Astrocyte (in vitro differentiated cells and primary cell): ENCODE measurements at regions not wholly inside any gene's neighbourhood (a gene's known extent, or its start where the extent isn't known, plus 50 kb on each side); places are given as distances from the start of the nearest gene placed in this dataset.
"Not testable (repeated sequence)": the region's sequence is repeated elsewhere in the genome, so short reads cannot be mapped to it uniquely, and the experiment has no call there.

ENCODE experiments used
- DNase-seq: peaks from one replicate; pipeline ENCODE4 v3.0.0-alpha.2; 2010; ENCODE audit warnings: low read depth
- FAIRE-seq: peaks from 2 replicates; lab custom pipeline; 2011; peaks lifted over from hg19 to GRCh38; lab: Jason Lieb, UNC
- H2AFZ ChIP-seq: 2 replicates; pipeline ENCODE4 v1.6.0; 2012; ENCODE audit warnings: low read depth, low read length, inconsistent platforms
- H3K27ac ChIP-seq: 2 replicates; pipeline ENCODE4 v1.5.1; 2011; ENCODE audit warnings: low read depth, low read length, inconsistent platforms
- H3K27me3 ChIP-seq: 2 replicates; pipeline ENCODE4 v1.6.0; 2011; ENCODE audit warnings: low read length, inconsistent platforms; ENCODE audit not compliant: insufficient read depth
- H3K36me3 ChIP-seq: 2 replicates; pipeline ENCODE4 v1.5.1; 2011; ENCODE audit warnings: low read length, inconsistent platforms; ENCODE audit not compliant: insufficient read depth
- H3K4me1 ChIP-seq: 2 replicates; pipeline ENCODE4 v1.5.1; 2011; ENCODE audit warnings: low read length, inconsistent platforms; ENCODE audit not compliant: insufficient read depth
- H3K4me2 ChIP-seq: 2 replicates; pipeline ENCODE4 v1.6.0; 2012; ENCODE audit warnings: low read length, inconsistent platforms
- H3K4me3 ChIP-seq: 2 replicates; pipeline ENCODE4 v1.5.1; 2011; ENCODE audit warnings: low read depth, mild to moderate bottlenecking, low read length, inconsistent platforms; ENCODE audit not compliant: insufficient read depth
- H3K79me2 ChIP-seq: 2 replicates; pipeline ENCODE4 v1.6.0; 2012; ENCODE audit warnings: mild to moderate bottlenecking, low read length, inconsistent platforms; ENCODE audit not compliant: insufficient read depth
- H3K9ac ChIP-seq: 2 replicates; pipeline ENCODE4 v1.6.0; 2012; ENCODE audit warnings: mild to moderate bottlenecking, low read length, inconsistent platforms
- H3K9me3 ChIP-seq: 2 replicates; pipeline ENCODE4 v1.5.1; 2012; ENCODE audit warnings: low read depth, mild to moderate bottlenecking, low read length, inconsistent platforms; ENCODE audit not compliant: insufficient read depth
- H4K20me1 ChIP-seq: 2 replicates; pipeline ENCODE4 v1.6.0; 2012; ENCODE audit warnings: low read length, inconsistent platforms; ENCODE audit not compliant: insufficient read depth
- H3K27ac Mint-ChIP-seq: one replicate; pipeline ENCODE4 v1.8.0; 2021; ENCODE audit warnings: mild to moderate bottlenecking, mixed read lengths; ENCODE audit not compliant: unreplicated experiment
- H3K27me3 Mint-ChIP-seq: one replicate; pipeline ENCODE4 v1.8.0; 2021; ENCODE audit warnings: low read depth, mixed read lengths; ENCODE audit not compliant: unreplicated experiment
- H3K36me3 Mint-ChIP-seq: one replicate; pipeline ENCODE4 v1.8.0; 2021; ENCODE audit warnings: low read depth, mixed read lengths; ENCODE audit not compliant: unreplicated experiment
- H3K4me1 Mint-ChIP-seq: one replicate; pipeline ENCODE4 v1.8.0; 2021; ENCODE audit warnings: low read depth, mixed read lengths; ENCODE audit not compliant: unreplicated experiment
- H3K4me3 Mint-ChIP-seq: one replicate; pipeline ENCODE4 v1.8.0; 2021; ENCODE audit warnings: mild to moderate bottlenecking, moderate library complexity, mixed read lengths; ENCODE audit not compliant: unreplicated experiment
- H3K9me3 Mint-ChIP-seq: one replicate; pipeline ENCODE4 v1.8.0; 2021; ENCODE audit warnings: mild to moderate bottlenecking, mixed read lengths; ENCODE audit not compliant: unreplicated experiment
- EZH2 ChIP-seq: IDR thresholded peaks from 2 replicates; pipeline ENCODE4 v1.6.1; 2012; ENCODE audit warnings: mild to moderate bottlenecking, low read length, inconsistent platforms; ENCODE audit not compliant: insufficient read depth
- TF ChIP-seq, protein P1 (sequence below): IDR thresholded peaks from 2 replicates; pipeline ENCODE4 v1.5.1; 2011; ENCODE audit warnings: low read depth, mild to moderate bottlenecking, inconsistent platforms, low read length, moderate library complexity; ENCODE audit not compliant: insufficient read depth

DNA sequence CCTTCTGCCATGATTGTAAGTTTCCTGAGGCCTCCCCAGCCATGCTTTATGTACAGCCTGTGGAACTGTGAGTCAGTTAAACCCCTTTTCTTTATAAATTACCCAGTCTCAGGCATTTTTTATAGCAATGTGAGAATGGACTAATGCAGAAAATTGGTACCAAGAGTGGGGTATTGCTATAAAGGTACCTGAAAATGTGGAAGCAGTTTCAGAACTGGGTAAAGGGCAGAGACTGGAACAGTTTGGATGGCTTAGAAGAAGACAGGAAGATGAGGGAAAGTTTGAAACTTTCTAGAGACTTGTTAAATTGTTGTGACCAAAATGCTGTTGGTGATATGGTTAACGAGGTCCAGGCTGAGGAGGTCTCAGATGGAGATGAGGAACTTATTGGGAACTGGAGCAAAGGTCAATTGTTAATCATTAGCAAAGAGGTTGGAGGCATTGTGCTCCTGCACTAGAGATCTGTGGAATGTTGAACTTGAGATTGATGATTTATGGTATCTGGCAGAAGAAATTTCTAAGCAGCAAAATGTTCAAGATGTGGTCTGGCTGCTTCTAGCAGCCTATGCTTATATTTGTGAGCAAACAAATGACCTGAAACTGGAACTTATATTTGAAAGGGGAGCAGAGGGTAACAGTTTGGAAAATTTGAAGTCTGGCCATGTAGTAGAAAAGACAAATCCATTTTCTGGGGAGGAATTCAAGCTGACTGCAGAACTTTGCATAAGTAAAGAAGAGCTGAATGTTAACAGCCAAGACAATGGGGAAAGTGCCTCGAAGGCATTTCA, 79.0 kb upstream of the GMDS start:
- no peak overlapping the region for H3K9ac ChIP-seq
- no peaks in the 10 kb centered on the region for H3K27me3 ChIP-seq
- peaks cover 6% of the 10 kb centered on the region for H3K36me3 Mint-ChIP-seq
- DNase-seq (no peak), FAIRE-seq (no peak)
- H3K27me3 Mint-ChIP-seq = no peaks in the 10 kb centered on the region
- peaks cover 17% of the 10 kb centered on the region for H3K9me3 Mint-ChIP-seq
- no peak overlapping the region for H2AFZ ChIP-seq
- no peak overlapping the region for H3K4me3 ChIP-seq
- no peak overlapping the region for H3K27ac ChIP-seq
- no peaks in the 10 kb centered on the region for H3K4me1 Mint-ChIP-seq
- H3K4me3 Mint-ChIP-seq = no peak overlapping the region
- H3K4me1 ChIP-seq = no peaks in the 10 kb centered on the region
- no peaks in the 10 kb centered on the region for H3K9me3 ChIP-seq
- no peaks in the 10 kb centered on the region for H3K79me2 ChIP-seq
- H4K20me1 ChIP-seq = no peaks in the 10 kb centered on the region
- no peaks in the 10 kb centered on the region for H3K36me3 ChIP-seq
- no peak overlapping the region for H3K4me2 ChIP-seq
- no peak for TF ChIP-seq EZH2
- TF ChIP-seq, protein P1, sequence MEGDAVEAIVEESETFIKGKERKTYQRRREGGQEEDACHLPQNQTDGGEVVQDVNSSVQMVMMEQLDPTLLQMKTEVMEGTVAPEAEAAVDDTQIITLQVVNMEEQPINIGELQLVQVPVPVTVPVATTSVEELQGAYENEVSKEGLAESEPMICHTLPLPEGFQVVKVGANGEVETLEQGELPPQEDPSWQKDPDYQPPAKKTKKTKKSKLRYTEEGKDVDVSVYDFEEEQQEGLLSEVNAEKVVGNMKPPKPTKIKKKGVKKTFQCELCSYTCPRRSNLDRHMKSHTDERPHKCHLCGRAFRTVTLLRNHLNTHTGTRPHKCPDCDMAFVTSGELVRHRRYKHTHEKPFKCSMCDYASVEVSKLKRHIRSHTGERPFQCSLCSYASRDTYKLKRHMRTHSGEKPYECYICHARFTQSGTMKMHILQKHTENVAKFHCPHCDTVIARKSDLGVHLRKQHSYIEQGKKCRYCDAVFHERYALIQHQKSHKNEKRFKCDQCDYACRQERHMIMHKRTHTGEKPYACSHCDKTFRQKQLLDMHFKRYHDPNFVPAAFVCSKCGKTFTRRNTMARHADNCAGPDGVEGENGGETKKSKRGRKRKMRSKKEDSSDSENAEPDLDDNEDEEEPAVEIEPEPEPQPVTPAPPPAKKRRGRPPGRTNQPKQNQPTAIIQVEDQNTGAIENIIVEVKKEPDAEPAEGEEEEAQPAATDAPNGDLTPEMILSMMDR = no peak
- H3K27ac Mint-ChIP-seq = no peak overlapping the region

DNA sequence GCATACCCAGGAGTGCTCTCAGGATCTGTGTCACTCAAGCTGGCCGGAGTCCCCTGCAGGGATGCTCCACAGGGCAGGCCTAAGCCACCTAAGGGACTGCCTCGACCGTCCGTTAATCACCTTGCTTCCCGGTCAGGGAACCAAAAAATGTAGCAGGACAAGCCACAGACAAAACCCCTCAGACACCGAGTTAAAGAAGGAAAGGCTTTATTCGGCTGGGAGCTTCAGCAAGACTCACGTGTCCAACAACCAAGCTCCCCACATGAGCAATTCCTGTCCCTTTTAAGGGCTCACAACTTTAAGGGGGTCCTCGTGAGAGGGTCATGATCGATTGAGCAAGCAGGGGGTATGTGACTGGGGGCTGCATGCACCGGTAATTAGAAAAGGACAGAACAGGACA, 72.1 kb upstream of the GMDS start:
- not testable (repeated sequence) for H3K36me3 Mint-ChIP-seq, H3K27ac Mint-ChIP-seq, H3K4me1 Mint-ChIP-seq, H3K9me3 ChIP-seq, H3K36me3 ChIP-seq, H3K4me2 ChIP-seq, H3K9me3 Mint-ChIP-seq, H3K27me3 ChIP-seq, H3K27ac ChIP-seq, DNase-seq, H3K4me1 ChIP-seq, H3K9ac ChIP-seq, H3K79me2 ChIP-seq, H3K27me3 Mint-ChIP-seq, H3K4me3 Mint-ChIP-seq, H4K20me1 ChIP-seq, FAIRE-seq, H3K4me3 ChIP-seq, H2AFZ ChIP-seq

DNA sequence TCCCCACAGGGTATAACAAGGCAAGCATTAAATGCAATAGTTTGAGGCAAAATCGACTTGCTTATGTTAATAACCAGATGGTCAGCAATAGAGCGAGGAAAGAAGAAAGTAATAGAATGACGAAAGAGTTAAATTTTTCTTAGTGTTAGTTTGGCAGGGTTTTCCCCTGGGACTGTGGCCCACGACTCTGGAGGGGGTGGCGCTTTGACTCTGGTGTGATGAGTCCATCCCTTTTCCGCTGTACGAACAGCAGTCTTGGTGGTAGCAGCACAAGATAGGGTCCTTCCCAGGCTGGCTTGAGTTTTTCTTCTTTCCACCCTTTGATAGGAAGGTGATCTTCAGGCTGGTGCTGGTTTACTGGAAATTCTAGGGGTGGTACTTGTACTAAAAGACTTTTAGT, 69.2 kb upstream of the GMDS start:
- Histone ChIP-seq H3K9ac (no peak overlapping the region), H3K4me1 (no peaks in the 10 kb centered on the region), H2AFZ (no peak overlapping the region), H3K36me3 (no peaks in the 10 kb centered on the region), H3K9me3 (no peaks in the 10 kb centered on the region), H3K27ac (no peak overlapping the region), H3K79me2 (no peaks in the 10 kb centered on the region), H3K4me2 (no peak overlapping the region), H3K4me3 (no peak overlapping the region), H3K27me3 (no peaks in the 10 kb centered on the region), H4K20me1 (no peaks in the 10 kb centered on the region)
- H3K4me3 Mint-ChIP-seq = no peak overlapping the region
- DNase-seq (no peak), FAIRE-seq (no peak)
- H3K36me3 Mint-ChIP-seq = peaks cover 7% of the 10 kb centered on the region
- no peak overlapping the region for H3K27ac Mint-ChIP-seq
- no peaks in the 10 kb centered on the region for H3K4me1 Mint-ChIP-seq
- peaks cover 6% of the 10 kb centered on the region for H3K9me3 Mint-ChIP-seq
- no peak for TF ChIP-seq EZH2
- TF ChIP-seq, protein P1 = no peak
- no peaks in the 10 kb centered on the region for H3K27me3 Mint-ChIP-seq
